Mucosa of gallbladder (tissue), 1 donor: ENCODE measurements at regions not wholly inside any gene's neighbourhood (a gene's known extent, or its start where the extent isn't known, plus 50 kb on each side); places are given as distances from the start of the nearest gene placed in this dataset.

Source experiments
- DNase-seq: peaks from one replicate; pipeline ENCODE4 v3.0.0-alpha.2; 2020; ENCODE audit warnings: low spot score
- donor health status: DM: no; HTN: no; CAD: no.

DNA sequence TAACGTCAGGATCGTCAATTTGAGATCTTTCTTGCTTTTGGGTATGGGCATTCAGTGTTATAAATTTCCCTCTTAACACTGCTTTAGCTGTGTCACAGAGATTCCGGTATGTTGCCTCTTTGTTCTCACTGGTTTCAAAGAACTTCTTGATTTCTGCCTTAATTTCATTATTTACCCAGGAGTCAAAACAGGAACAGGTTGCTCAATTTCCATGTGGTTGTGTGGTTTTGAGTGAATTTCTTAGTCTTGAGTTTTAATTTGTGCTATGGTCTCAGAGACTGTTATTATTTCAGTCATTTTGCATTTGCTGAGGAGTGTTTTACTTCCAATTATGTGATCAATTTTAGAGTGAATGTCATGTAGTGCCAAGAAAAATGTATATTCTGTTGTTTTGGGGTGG, 153.1 kb downstream of the PCDH17 start:
- no peak for DNase-seq

DNA sequence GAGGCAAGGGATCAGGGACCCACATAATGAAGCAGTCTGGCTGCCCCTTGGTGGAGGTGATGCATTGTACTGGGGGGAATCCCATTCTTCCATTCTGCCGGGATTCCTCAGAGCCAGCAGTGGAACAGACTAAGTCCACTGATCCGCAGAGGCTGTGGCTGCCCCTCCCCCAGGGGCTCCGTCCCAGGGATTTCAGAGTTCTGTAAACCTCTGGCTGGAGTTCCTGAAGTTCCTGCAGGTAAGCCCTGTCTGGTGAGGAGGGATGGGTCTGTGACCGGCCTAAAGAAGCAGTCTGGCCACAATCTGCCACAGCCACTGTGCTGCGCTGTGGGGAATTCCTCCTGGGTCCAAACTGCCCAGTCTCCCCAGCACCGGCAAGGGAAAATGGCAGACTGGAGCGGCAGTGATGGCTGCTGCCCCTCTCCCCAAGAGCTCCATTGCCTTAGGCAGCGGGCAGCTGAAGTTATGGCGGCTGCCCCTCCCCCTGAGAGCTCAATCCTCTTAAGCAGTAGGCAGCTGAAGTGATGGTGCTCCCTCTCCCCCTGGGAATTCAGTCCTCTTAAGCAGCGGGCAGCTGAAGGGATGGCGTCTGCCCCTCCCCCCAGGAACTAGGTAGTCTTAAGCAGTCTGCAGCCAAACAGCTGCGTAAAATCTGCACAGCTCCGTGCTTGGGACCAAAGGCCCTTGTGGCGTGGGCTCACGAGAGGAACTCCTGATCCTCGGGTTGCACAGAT, 155.7 kb downstream of the PCDH17 start:
- no peak for DNase-seq

- no peak for DNase-seq
Measured at GRCh38 chr13:57799624-57800023, 168.1 kb downstream of the PCDH17 start.

DNA sequence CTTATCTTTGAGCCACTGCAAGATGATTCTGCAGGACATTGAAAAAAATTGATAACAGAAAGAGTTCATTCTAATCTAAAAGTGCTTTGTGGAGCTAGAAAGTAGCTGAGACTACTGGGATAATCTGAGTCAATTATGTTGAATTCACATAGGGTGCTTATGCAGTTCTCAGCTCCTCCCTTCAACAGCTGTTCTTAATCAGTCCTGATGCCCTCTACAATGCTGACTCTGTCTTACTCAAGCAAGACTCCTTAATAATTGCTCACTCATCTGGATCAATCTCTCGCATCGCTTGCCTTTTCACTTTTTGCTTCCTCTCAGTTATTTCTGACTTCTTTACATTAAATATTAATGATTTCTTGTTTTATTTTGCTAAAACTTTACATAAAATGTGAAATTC, 182.1 kb downstream of the PCDH17 start:
- no peak for DNase-seq

GRCh38 chr13:57815600-57815999, 184.1 kb downstream of the PCDH17 start:
- no peak for DNase-seq

- no peak for DNase-seq
Measured at GRCh38 chr13:57820924-57821323, 189.4 kb downstream of the PCDH17 start.

DNA sequence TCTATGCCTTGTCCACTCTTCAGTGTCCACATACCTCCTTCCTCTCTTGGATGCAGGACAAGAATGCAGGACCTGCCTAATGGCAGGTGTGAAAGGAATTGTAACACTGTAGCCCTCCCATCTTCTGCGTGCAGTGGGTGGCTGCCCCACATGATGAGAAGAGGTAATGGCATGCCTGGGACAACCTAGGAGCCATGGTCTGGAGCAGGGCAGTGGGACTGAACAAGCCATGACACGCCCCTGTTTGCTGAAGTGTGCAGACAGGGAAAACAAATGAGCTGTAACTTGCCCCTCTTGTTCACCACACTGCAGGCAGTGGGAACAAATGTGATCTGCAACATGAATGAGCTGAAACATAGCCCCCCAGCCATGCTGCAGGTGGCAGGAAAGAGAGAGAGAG, 192.2 kb downstream of the PCDH17 start:
- DNase-seq, result no peak

GRCh38 chr13:57824121-57824520, 192.6 kb downstream of the PCDH17 start:
- no peak for DNase-seq

GRCh38 chr13:57825066-57825465, 193.5 kb downstream of the PCDH17 start:
- DNase-seq, result no peak

GRCh38 chr13:57829496-57829895, 198.0 kb downstream of the PCDH17 start:
- no peak for DNase-seq

GRCh38 chr13:57832187-57832586, 200.6 kb downstream of the PCDH17 start:
- DNase-seq, result no peak

- no peak for DNase-seq
Measured at GRCh38 chr13:57837801-57838200, 206.3 kb downstream of the PCDH17 start.

DNA sequence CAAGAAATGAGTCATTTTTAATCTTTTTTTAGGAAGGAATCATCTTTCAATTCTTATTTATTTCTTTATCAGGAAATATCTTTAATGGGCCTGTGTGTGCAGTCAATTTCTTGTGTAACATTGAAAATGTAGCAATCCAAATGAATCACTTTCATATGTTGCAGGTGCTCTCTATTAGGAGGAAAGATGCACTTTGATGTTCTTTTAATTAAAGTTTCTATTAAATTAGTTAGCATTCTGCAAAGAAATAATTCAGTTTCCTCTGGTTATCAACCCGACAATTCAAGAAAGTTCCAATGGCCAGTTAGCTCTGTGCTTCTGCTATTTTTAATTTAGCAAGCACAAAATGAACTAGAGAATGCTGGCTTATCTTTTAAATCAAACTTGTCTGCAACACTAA, 212.0 kb downstream of the PCDH17 start:
- DNase-seq, result no peak

- DNase-seq, result no peak
Measured at GRCh38 chr13:57846600-57847173, 215.1 kb downstream of the PCDH17 start.

- DNase-seq, result no peak
Measured at GRCh38 chr13:57857945-57858344, 226.4 kb downstream of the PCDH17 start.

GRCh38 chr13:57858376-57858775, 226.8 kb downstream of the PCDH17 start:
- DNase-seq, result peak; percentile 14

- no peak for DNase-seq
Measured at GRCh38 chr13:57862879-57863278, 231.3 kb downstream of the PCDH17 start.

GRCh38 chr13:57865600-57866294, 234.2 kb downstream of the PCDH17 start:
- no peak for DNase-seq

GRCh38 chr13:57874530-57874929, 243.0 kb downstream of the PCDH17 start:
- DNase-seq, result no peak

DNA sequence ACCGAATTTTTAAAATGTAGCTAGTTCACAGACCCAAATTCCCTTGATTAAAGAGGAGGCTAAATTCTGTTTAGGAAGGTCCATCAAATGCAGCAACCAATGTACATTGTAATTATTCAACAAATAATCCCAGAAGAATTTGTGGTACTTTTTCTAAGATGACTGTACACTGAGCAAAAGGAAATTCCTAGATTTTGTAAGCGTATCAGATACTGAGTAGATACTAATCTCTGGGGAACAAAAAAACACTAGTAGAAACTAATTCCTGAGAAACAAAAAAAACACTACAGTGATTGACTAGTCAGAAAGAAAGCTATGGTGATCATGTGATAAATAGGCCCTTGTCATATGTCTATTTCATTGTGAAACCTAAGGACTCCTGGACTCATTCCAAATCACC, 246.1 kb downstream of the PCDH17 start:
- no peak for DNase-seq

DNA sequence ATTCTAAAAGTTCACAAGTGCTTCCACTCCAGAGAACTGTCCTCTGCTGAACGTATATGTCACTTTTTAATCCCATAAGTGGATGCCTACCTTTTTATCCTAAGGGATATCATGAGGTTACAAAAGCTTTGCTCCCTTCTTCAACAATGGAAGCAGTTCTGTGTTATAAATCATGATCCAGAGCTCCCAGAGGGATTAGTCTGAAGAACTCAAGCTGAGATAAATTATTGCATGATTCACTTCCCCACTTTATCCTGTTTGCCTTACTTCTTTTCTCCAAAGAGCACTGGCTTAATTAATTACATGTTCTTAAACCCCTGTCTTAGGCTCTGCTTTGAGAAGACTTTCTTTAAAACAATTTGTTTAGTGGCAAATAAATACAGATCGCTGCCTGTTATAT, 246.7 kb downstream of the PCDH17 start:
- DNase-seq, result no peak

DNA sequence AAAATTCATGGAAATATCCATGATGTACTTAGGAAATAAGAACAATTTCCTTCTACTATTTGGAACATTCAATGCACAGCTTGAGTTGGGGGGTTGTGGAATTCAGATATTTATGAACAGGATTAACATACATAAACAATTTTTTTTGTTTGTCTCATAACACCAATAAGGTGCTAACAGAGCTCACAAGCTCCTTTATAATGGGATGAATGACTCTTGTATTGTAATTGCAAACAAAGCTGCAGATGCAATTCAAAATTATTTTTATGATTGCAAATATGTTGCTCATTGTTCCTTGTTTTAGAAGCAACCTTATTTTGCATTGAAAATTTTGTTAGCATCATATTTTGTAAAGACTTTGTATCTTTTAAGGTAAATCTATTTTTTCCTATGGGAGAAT, 265.7 kb downstream of the PCDH17 start:
- no peak for DNase-seq

- no peak for DNase-seq
Measured at GRCh38 chr13:57899096-57899495, 267.6 kb downstream of the PCDH17 start.
